Progenitor cell of endocrine pancreas (in vitro differentiated cells): ENCODE measurements at regions not wholly inside any gene's neighbourhood (a gene's known extent, or its start where the extent isn't known, plus 50 kb on each side); places are given as distances from the start of the nearest gene placed in this dataset.

Experiments used
- DNase-seq: peaks from one replicate; pipeline ENCODE4 v3.0.0; 2021; ENCODE audit warnings: low spot score; ENCODE audit not compliant: unreplicated experiment
- H3K27ac Mint-ChIP-seq: 2 replicates; pipeline ENCODE4 v1.8.0; 2021; ENCODE audit warnings: mild to moderate bottlenecking, moderate library complexity, mixed read lengths
- H3K27me3 Mint-ChIP-seq: 2 replicates; pipeline ENCODE4 v1.8.0; 2021; ENCODE audit warnings: mixed read lengths
- H3K36me3 Mint-ChIP-seq: 2 replicates; pipeline ENCODE4 v1.8.0; 2022; ENCODE audit warnings: mixed read lengths; ENCODE audit not compliant: insufficient read depth
- H3K4me1 Mint-ChIP-seq: 2 replicates; pipeline ENCODE4 v1.8.0; 2021; ENCODE audit warnings: low read depth, mixed read lengths
- H3K4me3 Mint-ChIP-seq: 2 replicates; pipeline ENCODE4 v1.8.0; 2021; ENCODE audit warnings: low read depth, mild to moderate bottlenecking, moderate library complexity, mixed read lengths
- H3K9me3 Mint-ChIP-seq: 2 replicates; pipeline ENCODE4 v1.8.0; 2021; ENCODE audit warnings: low read depth, mixed read lengths
- TF ChIP-seq, protein P1 (sequence below): fragments of 200-600 bp; sonication (generic); IDR thresholded peaks from one replicate; pipeline ENCODE4 v1.5.0; 2021; ENCODE audit warnings: antibody characterized with exemption, mild to moderate bottlenecking; ENCODE audit not compliant: unreplicated experiment

DNA sequence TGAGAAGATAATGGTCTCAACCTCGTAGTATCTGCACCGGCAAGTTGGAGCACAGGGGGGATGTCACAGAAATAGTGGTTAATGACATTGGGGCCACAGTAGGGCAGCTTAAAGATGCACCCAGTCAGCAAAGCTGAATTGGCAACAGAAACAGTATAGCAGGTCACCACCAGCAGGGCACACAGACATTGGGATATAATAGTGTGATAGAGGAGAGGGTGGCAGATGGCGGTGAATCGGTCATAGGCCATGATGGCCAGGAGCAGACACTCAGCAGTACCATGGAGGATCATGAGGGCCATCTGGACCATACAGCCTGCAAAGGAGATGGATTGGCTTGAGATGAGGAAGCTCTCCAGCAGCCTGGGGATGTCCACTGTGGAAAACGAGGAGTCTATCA is 106.0 kb upstream of the OR9Q1 start:
- TF ChIP-seq, protein P1, sequence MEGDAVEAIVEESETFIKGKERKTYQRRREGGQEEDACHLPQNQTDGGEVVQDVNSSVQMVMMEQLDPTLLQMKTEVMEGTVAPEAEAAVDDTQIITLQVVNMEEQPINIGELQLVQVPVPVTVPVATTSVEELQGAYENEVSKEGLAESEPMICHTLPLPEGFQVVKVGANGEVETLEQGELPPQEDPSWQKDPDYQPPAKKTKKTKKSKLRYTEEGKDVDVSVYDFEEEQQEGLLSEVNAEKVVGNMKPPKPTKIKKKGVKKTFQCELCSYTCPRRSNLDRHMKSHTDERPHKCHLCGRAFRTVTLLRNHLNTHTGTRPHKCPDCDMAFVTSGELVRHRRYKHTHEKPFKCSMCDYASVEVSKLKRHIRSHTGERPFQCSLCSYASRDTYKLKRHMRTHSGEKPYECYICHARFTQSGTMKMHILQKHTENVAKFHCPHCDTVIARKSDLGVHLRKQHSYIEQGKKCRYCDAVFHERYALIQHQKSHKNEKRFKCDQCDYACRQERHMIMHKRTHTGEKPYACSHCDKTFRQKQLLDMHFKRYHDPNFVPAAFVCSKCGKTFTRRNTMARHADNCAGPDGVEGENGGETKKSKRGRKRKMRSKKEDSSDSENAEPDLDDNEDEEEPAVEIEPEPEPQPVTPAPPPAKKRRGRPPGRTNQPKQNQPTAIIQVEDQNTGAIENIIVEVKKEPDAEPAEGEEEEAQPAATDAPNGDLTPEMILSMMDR: no peak
- peaks cover 23% of the 10 kb centered on the region for H3K27me3 Mint-ChIP-seq
- peaks cover 3% of the 10 kb centered on the region for H3K9me3 Mint-ChIP-seq
- H3K27ac Mint-ChIP-seq: no peak overlapping the region
- no peaks in the 10 kb centered on the region for H3K36me3 Mint-ChIP-seq
- H3K4me3 Mint-ChIP-seq: no peak overlapping the region
- DNase-seq: no peak
- H3K4me1 Mint-ChIP-seq: no peaks in the 10 kb centered on the region

DNA sequence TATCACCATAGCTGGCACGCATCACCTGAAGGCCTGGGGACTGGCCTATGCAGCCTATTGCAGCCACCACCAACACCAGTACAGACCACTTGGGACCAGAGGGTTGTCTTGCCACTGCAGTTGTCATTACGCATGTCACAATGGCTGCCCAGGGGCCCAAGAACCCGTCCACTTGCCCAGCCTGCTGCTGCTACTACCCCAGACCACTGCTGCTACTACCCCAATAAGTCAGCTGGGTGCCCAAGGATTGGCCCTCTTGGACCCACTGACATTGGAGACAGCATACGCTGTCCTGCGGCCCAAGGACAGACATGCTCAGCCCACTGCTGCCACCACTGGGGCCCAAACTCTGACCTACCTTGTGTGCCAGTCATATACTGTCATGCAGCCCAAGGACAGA is 102.7 kb upstream of the OR9Q1 start:
- peaks cover 21% of the 10 kb centered on the region for H3K27me3 Mint-ChIP-seq
- H3K4me3 Mint-ChIP-seq: no peak overlapping the region
- TF ChIP-seq, protein P1: no peak
- H3K4me1 Mint-ChIP-seq: no peaks in the 10 kb centered on the region
- peaks cover 3% of the 10 kb centered on the region for H3K9me3 Mint-ChIP-seq
- H3K36me3 Mint-ChIP-seq: no peaks in the 10 kb centered on the region
- no peak for DNase-seq
- no peak overlapping the region for H3K27ac Mint-ChIP-seq

DNA sequence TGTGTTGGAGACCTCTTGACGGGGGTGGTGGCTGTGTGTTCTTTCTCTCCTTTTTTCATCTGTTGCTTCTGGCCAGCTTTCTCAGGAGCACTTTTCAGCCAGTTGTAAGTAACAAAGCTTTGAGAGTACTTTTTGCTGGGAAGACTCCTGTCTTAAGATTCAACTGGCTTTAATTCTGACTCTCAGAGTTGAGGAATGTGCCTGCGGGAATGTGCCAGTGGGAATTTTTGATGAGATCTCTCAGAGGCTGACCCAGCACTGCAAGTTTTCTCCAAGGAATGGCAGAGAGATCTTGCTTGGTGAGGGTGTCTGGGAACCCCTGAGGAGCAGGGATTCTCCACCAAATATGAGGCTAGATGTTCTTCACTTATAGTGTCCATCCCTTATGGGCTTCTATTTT is 91.6 kb upstream of the OR9Q1 start:
- H3K27ac Mint-ChIP-seq: no peak overlapping the region
- no peaks in the 10 kb centered on the region for H3K36me3 Mint-ChIP-seq
- H3K27me3 Mint-ChIP-seq: no peaks in the 10 kb centered on the region
- no peak overlapping the region for H3K4me3 Mint-ChIP-seq
- H3K9me3 Mint-ChIP-seq: peaks cover 4% of the 10 kb centered on the region
- no peak for DNase-seq
- no peaks in the 10 kb centered on the region for H3K4me1 Mint-ChIP-seq
- TF ChIP-seq, protein P1: no peak

DNA sequence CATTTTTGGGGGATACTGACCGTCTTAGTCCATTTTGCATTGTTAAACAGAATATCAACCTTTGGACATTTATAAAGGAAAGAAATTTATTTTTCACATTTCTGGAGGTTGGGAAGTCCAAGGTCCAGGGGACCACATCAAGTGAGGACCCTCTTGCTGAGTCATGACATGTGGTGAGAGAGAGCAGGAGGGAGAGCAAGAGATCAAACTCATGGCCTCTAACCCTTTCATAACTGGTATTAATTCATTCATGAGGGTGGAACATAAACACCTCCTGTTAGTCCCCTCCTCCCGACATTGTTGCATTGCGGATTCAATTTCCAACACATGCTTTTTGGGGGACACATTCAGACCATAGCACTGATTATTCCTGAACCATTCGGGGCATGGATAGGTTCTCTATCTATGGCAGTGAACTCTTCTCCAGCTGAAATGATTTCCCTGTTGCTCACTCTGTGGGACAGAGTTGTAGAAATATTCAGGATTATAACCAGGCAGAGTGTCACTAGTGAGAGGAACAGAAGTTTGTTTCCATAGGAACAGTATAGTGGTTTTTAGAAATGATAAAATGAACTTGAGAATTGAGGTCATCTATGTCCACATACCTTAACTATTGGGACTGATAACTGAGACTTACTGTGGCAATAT is 88.2 kb upstream of the OR9Q1 start:
- Mint-ChIP-seq H3K4me1 (peaks cover 8% of the 10 kb centered on the region), H3K36me3 (no peaks in the 10 kb centered on the region), H3K27ac (no peak overlapping the region), H3K9me3 (no peaks in the 10 kb centered on the region), H3K27me3 (no peaks in the 10 kb centered on the region), H3K4me3 (no peak overlapping the region)
- TF ChIP-seq, protein P1: no peak
- DNase-seq: no peak

DNA sequence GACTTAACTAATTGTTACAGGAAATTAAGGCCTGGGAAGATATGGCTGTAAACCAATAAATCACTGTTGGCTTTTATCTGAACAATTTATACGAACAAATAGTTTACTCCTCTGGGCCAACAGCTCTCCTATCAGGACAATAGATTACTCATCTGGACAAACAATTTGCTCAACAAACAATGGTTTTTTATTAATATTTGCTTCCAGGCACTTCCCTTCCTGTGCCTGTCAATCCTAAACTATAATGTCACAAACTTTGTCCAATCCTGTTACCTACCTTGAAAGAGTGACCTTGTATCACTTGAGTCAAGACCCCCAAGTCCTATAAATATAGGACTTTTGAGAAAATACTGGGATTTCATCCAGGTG is 87.6 kb upstream of the OR9Q1 start:
- TF ChIP-seq, protein P1: no peak
- no peaks in the 10 kb centered on the region for H3K36me3 Mint-ChIP-seq
- no peaks in the 10 kb centered on the region for H3K27me3 Mint-ChIP-seq
- H3K9me3 Mint-ChIP-seq: no peaks in the 10 kb centered on the region
- no peak for DNase-seq
- H3K4me1 Mint-ChIP-seq: peaks cover 13% of the 10 kb centered on the region
- H3K4me3 Mint-ChIP-seq: no peak overlapping the region
- H3K27ac Mint-ChIP-seq: no peak overlapping the region
